Transverse colon (tissue), 3 donors: ENCODE measurements at regions not wholly inside any gene's neighbourhood (a gene's known extent, or its start where the extent isn't known, plus 50 kb on each side); places are given as distances from the start of the nearest gene placed in this dataset.

Source experiments
- POLR2A ChIP-seq: fragments of 450-650 bp; IDR thresholded peaks from one replicate; pipeline ENCODE4 v1.6.1; 2016; ENCODE audit warnings: antibody characterized with exemption, mild to moderate bottlenecking, moderate library complexity
- TF ChIP-seq, protein P1 (sequence below), 5 experiments: fragments of 200-600 bp in 3 of 5; fragments of 450-650 bp in 2 of 5; sonication (generic) in 3 of 5; IDR thresholded peaks; 1 replicate in 2 of 5; 2 replicates in 3 of 5; pipeline ENCODE4 v1.5.1; 2016 to 2017; ENCODE audit warnings: antibody characterized with exemption in 5 of 5, inconsistent platforms in 3 of 5, mild to moderate bottlenecking in 2 of 5, moderate library complexity in 1 of 5

DNA sequence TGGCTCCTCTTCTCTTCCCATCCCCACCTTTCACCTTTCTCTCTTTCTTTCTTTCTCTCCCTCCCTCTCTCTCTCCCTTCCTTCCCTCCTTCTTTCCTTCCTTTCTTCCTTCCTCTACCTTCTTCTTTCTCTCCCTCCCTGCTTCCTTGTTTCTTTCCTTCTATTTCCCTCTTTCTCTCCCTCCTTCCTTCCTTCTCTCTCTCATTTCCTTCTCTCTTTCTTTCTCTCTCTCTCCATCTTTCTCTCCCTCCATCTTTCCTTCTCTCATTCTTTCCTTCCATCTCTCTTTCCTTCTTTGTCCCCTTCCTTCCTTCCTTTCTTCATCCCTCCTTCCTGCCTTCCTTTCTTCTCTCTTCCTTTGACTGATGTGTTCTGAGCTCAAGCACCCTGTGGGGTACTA, 1467.0 kb upstream of the DEFB115 start:
- TF ChIP-seq, protein P1, sequence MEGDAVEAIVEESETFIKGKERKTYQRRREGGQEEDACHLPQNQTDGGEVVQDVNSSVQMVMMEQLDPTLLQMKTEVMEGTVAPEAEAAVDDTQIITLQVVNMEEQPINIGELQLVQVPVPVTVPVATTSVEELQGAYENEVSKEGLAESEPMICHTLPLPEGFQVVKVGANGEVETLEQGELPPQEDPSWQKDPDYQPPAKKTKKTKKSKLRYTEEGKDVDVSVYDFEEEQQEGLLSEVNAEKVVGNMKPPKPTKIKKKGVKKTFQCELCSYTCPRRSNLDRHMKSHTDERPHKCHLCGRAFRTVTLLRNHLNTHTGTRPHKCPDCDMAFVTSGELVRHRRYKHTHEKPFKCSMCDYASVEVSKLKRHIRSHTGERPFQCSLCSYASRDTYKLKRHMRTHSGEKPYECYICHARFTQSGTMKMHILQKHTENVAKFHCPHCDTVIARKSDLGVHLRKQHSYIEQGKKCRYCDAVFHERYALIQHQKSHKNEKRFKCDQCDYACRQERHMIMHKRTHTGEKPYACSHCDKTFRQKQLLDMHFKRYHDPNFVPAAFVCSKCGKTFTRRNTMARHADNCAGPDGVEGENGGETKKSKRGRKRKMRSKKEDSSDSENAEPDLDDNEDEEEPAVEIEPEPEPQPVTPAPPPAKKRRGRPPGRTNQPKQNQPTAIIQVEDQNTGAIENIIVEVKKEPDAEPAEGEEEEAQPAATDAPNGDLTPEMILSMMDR (IDR thresholded peaks at IDR 0.05), result no peak
- TF ChIP-seq POLR2A, result no peak
